Endothelial cell of umbilical vein (primary cell): ENCODE measurements at regions not wholly inside any gene's neighbourhood (a gene's known extent, or its start where the extent isn't known, plus 50 kb on each side); places are given as distances from the start of the nearest gene placed in this dataset.

Experiments
- BruUV-seq: library from RNA; stranded (reverse); fragments of 400-500 nt; replicated peaks from 2 replicates; lab custom pipeline; 2021; lab: Mats Ljungman, UMichigan
- CTCF ChIA-PET: fragments of 300-600, 350-600 bp; sonication (Branson Sonifier 250); formaldehyde crosslinking; loops from one replicate; lab custom pipeline; 2021; ENCODE audit warnings: antibody characterized with exemption, inconsistent platforms; lab: Charles Lee
- POLR2A ChIA-PET: fragments of 300-600, 350-600 bp; sonication (Branson Sonifier 250); formaldehyde crosslinking; loops from one replicate; lab custom pipeline; 2021; ENCODE audit warnings: antibody characterized with exemption, inconsistent platforms; lab: Charles Lee
- DNase-seq: peaks from one replicate; pipeline ENCODE4 v3.0.0-alpha.2; 2011; ENCODE audit warnings: low read depth, low spot score
- FAIRE-seq: peaks from 2 replicates; lab custom pipeline; 2011; peaks lifted over from hg19 to GRCh38; lab: Jason Lieb, UNC
- H2AFZ ChIP-seq: 2 replicates; pipeline ENCODE4 v1.6.0; 2012; ENCODE audit warnings: low read depth, low read length, control low read depth, inconsistent platforms
- H3K27ac ChIP-seq: 2 replicates; pipeline ENCODE4 v1.5.1; 2011; ENCODE audit warnings: low read depth, mild to moderate bottlenecking, control low read depth, low read length, moderate library complexity; ENCODE audit not compliant: insufficient read depth
- H3K27me3 ChIP-seq, 2 experiments: 2 replicates each; pipeline versions ENCODE4 v1.6.0 to v1.6.1; 2011; ENCODE audit warnings: low read length in 2 of 2, mixed read lengths in 1 of 2; ENCODE audit not compliant: control insufficient read depth in 2 of 2, insufficient read depth in 2 of 2
- H3K36me3 ChIP-seq, 2 experiments: 2 replicates in 1 of 2; 3 replicates in 1 of 2; pipeline ENCODE4 v1.5.1; 2011; ENCODE audit warnings: low read length in 2 of 2, mild to moderate bottlenecking in 1 of 2, moderate library complexity in 1 of 2; ENCODE audit not compliant: control insufficient read depth in 2 of 2, insufficient read depth in 2 of 2; ENCODE audit errors: extremely low read depth in 1 of 2
- H3K4me1 ChIP-seq: 3 replicates; pipeline ENCODE4 v1.5.1; 2011; ENCODE audit warnings: mild to moderate bottlenecking, low read length; ENCODE audit not compliant: control insufficient read depth, insufficient read depth; ENCODE audit errors: extremely low read depth
- H3K4me2 ChIP-seq: 2 replicates; pipeline ENCODE4 v1.6.1; 2011; ENCODE audit warnings: low read length, control low read depth, mixed read lengths; ENCODE audit not compliant: insufficient read depth
- H3K4me3 ChIP-seq, 3 experiments: fragments of 200-600 bp in 1 of 3; sonication (generic), shearing (Covaris generic) in 1 of 3; replicated peaks in 1 of 3; 2 replicates each; pipeline ENCODE4 v1.5.1; 2011 to 2016; ENCODE audit warnings: control low read depth in 3 of 3, low read length in 3 of 3, mild to moderate bottlenecking in 2 of 3, inconsistent platforms in 1 of 3, low read depth in 1 of 3, moderate library complexity in 1 of 3; ENCODE audit not compliant: insufficient read depth in 1 of 3
- H3K79me2 ChIP-seq: 2 replicates; pipeline ENCODE4 v1.6.0; 2012; ENCODE audit warnings: low read length, inconsistent platforms; ENCODE audit not compliant: control insufficient read depth, insufficient read depth
- H3K9ac ChIP-seq: replicated peaks from 2 replicates; pipeline ENCODE3; 2011; ENCODE audit warnings: low read length, control low read depth; ENCODE audit not compliant: insufficient read depth; ENCODE audit errors: extremely low read depth
- H3K9me1 ChIP-seq: replicated peaks from 3 replicates; pipeline ENCODE4 v1.6.0; 2011; ENCODE audit warnings: mild to moderate bottlenecking, low read length; ENCODE audit not compliant: control insufficient read depth, insufficient read depth; ENCODE audit errors: extremely low read depth
- H3K9me3 ChIP-seq: replicated peaks from 2 replicates; pipeline ENCODE4 v1.5.1; 2012; ENCODE audit warnings: low read length, inconsistent platforms; ENCODE audit not compliant: control insufficient read depth, insufficient read depth
- H4K20me1 ChIP-seq: replicated peaks from 2 replicates; pipeline ENCODE3; 2011; ENCODE audit warnings: mild to moderate bottlenecking, low read length; ENCODE audit not compliant: control insufficient read depth, insufficient read depth; ENCODE audit errors: extremely low read depth
- EZH2 ChIP-seq: IDR thresholded peaks from 2 replicates; pipeline ENCODE4 v1.6.1; 2012; ENCODE audit warnings: borderline replicate concordance, low read depth, mild to moderate bottlenecking, moderate library complexity, low read length, inconsistent platforms; ENCODE audit not compliant: severe bottlenecking
- FOS ChIP-seq: IDR thresholded peaks from 2 replicates; pipeline ENCODE4 v1.6.1; 2011; ENCODE audit warnings: mild to moderate bottlenecking, low read length, moderate library complexity, borderline replicate concordance; ENCODE audit not compliant: insufficient read depth
- GATA2 ChIP-seq: IDR thresholded peaks from 2 replicates; pipeline ENCODE4 v1.7.0; 2011; ENCODE audit warnings: low read depth, mild to moderate bottlenecking, moderate library complexity, mixed read lengths, low read length; ENCODE audit not compliant: insufficient read length, insufficient read depth
- JUN ChIP-seq: IDR thresholded peaks from 2 replicates; pipeline ENCODE4 v1.6.1; 2011; ENCODE audit warnings: borderline replicate concordance, low read depth; ENCODE audit not compliant: insufficient read length, insufficient read depth
- MYC ChIP-seq: IDR thresholded peaks from one replicate; pipeline ENCODE4 v1.6.1; 2011; ENCODE audit warnings: mild to moderate bottlenecking, low read depth, low read length
- POLR2A ChIP-seq: IDR thresholded peaks from 2 replicates; pipeline ENCODE4 v1.6.1; 2012; ENCODE audit warnings: low read depth, mild to moderate bottlenecking, control low read depth, low read length
- POLR2AphosphoS5 ChIP-seq: IDR thresholded peaks from 2 replicates; pipeline ENCODE4 v1.6.1; 2012; ENCODE audit warnings: low read depth, mild to moderate bottlenecking, control low read depth, low read length, moderate library complexity; ENCODE audit not compliant: insufficient read depth
- dilution Hi-C: fragments of 300-500 bp; cut with MboI; formaldehyde crosslinking; loops from one replicate; pipeline ENCODE4 v1.15.0; 2019; ENCODE audit warnings: low sequenced_read_pairs; ENCODE audit not compliant: extremely low pct_ligation_motif_present
- intact Hi-C: fragments of 100-400 bp; cut with micrococcal nuclease; formaldehyde crosslinking; loops from one replicate; pipeline ENCODE4 v1.10.0; 2022
- TF ChIP-seq, protein P1 (sequence below), 2 donors: IDR thresholded peaks; 1 replicate in 1 of 2; 2 replicates in 1 of 2; pipeline ENCODE4 v1.5.1; 2011; ENCODE audit warnings: low read length in 2 of 2, mild to moderate bottlenecking in 2 of 2, moderate library complexity in 2 of 2, control low read depth in 1 of 2, inconsistent platforms in 1 of 2, low read depth in 1 of 2; ENCODE audit not compliant: insufficient read depth in 1 of 2; ENCODE audit errors: extremely low read depth in 1 of 2
- TF ChIP-seq, protein P2 (sequence below): IDR thresholded peaks from 2 replicates; pipeline ENCODE4 v1.6.1; 2011; ENCODE audit not compliant: insufficient read depth, insufficient read length

DNA sequence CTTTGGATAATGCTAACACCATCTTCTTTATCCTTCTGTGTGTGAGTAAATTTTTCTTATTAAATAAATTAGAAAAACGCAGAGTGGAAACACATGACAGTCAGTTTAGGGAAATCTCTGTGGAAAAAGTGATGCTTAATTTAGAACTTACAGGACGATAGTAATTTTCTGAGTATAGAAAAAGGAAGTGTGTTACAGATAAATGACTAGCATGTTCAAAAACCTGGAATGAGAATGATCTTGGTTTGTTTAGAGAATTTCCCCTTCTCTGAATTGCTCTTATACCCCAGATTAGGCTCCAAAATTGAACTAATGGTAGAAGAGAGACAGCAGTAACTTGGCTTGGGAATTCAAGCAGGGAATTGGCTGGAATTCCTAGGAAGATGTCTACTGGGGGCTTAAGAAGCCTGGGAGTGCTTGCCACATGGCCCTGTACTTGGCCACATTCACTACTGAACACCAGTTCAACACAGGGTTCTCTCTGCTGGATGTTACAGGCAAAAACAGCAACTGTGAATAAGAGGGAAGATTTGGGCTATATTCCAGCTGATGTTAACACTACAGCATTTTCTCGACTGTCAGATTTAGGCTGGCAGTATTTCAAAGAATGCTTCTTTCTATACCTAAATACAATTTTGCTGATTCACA, 1004.2 kb downstream of the TTLL7 start:
- POLR2A ChIA-PET: no interaction called here
- Histone ChIP-seq H3K9me3 (no peaks in the 10 kb centered on the region), H3K27me3 (no peaks in the 10 kb centered on the region), H3K9ac (no peak overlapping the region), H3K4me2 (no peak overlapping the region), H3K79me2 (no peaks in the 10 kb centered on the region), H3K9me1 (no peaks in the 10 kb centered on the region), H3K36me3 (no peaks in the 10 kb centered on the region), H3K27ac (no peak overlapping the region), H2AFZ (no peak overlapping the region), H3K4me1 (no peaks in the 10 kb centered on the region), H4K20me1 (no peaks in the 10 kb centered on the region), H3K4me3 (no peak overlapping the region)
- TF ChIP-seq GATA2 (no peak), POLR2AphosphoS5 (no peak), EZH2 (no peak), POLR2A (no peak), FOS (no peak), MYC (no peak), JUN (no peak)
- TF ChIP-seq, protein P1, sequence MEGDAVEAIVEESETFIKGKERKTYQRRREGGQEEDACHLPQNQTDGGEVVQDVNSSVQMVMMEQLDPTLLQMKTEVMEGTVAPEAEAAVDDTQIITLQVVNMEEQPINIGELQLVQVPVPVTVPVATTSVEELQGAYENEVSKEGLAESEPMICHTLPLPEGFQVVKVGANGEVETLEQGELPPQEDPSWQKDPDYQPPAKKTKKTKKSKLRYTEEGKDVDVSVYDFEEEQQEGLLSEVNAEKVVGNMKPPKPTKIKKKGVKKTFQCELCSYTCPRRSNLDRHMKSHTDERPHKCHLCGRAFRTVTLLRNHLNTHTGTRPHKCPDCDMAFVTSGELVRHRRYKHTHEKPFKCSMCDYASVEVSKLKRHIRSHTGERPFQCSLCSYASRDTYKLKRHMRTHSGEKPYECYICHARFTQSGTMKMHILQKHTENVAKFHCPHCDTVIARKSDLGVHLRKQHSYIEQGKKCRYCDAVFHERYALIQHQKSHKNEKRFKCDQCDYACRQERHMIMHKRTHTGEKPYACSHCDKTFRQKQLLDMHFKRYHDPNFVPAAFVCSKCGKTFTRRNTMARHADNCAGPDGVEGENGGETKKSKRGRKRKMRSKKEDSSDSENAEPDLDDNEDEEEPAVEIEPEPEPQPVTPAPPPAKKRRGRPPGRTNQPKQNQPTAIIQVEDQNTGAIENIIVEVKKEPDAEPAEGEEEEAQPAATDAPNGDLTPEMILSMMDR (IDR thresholded peaks at IDR 0.05; ENCODE audit: extremely low read depth in 1 of 2, insufficient read depth in 1 of 2, low read depth in 1 of 2, low read length in 2 of 2): no peak
- TF ChIP-seq, protein P2, sequence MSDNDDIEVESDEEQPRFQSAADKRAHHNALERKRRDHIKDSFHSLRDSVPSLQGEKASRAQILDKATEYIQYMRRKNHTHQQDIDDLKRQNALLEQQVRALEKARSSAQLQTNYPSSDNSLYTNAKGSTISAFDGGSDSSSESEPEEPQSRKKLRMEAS: no peak
- DNase-seq (no peak), FAIRE-seq (no peak)
- CTCF ChIA-PET: no interaction called here
- dilution Hi-C loops: no loop called here
- intact Hi-C loops: no loop called here
- no TSS peak for BruUV-seq
